Neuron (in vitro differentiated cells): ENCODE measurements at regions not wholly inside any gene's neighbourhood (a gene's known extent, or its start where the extent isn't known, plus 50 kb on each side); places are given as distances from the start of the nearest gene placed in this dataset.

Experiments
- H2AFZ ChIP-seq: one replicate; pipeline ENCODE4 v1.6.1; 2013; ENCODE audit warnings: low read depth, mild to moderate bottlenecking, inconsistent platforms, low read length, moderate library complexity
- H3K27me3 ChIP-seq: one replicate; pipeline ENCODE4 v1.6.1; 2013; ENCODE audit warnings: low read length; ENCODE audit not compliant: insufficient read depth
- H3K36me3 ChIP-seq: one replicate; pipeline ENCODE4 v1.6.1; 2013; ENCODE audit warnings: low read length; ENCODE audit not compliant: insufficient read depth
- H3K4me1 ChIP-seq: one replicate; pipeline ENCODE4 v1.6.1; 2013; ENCODE audit warnings: low read length; ENCODE audit not compliant: insufficient read depth
- H3K4me3 ChIP-seq: 2 replicates; pipeline ENCODE4 v1.5.1; 2013; ENCODE audit warnings: mild to moderate bottlenecking, low read length, moderate library complexity
- H3K9me3 ChIP-seq: one replicate; pipeline ENCODE4 v1.6.1; 2013; ENCODE audit warnings: low read length

GRCh38 chr15:38053776-38054175 lies 119.3 kb downstream of the TMCO5A start:
- no peaks in the 10 kb centered on the region for H3K27me3 ChIP-seq
- H3K36me3 ChIP-seq = no peaks in the 10 kb centered on the region
- H2AFZ ChIP-seq = no peak overlapping the region
- H3K4me3 ChIP-seq = no peak overlapping the region
- peaks cover 3% of the 10 kb centered on the region for H3K9me3 ChIP-seq
- H3K4me1 ChIP-seq = peaks cover 9% of the 10 kb centered on the region

GRCh38 chr15:38054488-38054887 lies 120.0 kb downstream of the TMCO5A start:
- H3K4me1 ChIP-seq = peaks cover 13% of the 10 kb centered on the region
- H3K27me3 ChIP-seq = no peaks in the 10 kb centered on the region
- H3K4me3 ChIP-seq = no peak overlapping the region
- no peaks in the 10 kb centered on the region for H3K36me3 ChIP-seq
- no peak overlapping the region for H2AFZ ChIP-seq
- peaks cover 3% of the 10 kb centered on the region for H3K9me3 ChIP-seq

GRCh38 chr15:38058596-38059075 lies 124.2 kb downstream of the TMCO5A start:
- H3K27me3 ChIP-seq = no peaks in the 10 kb centered on the region
- H3K4me1 ChIP-seq = peaks cover 9% of the 10 kb centered on the region
- H3K36me3 ChIP-seq = no peaks in the 10 kb centered on the region
- H2AFZ ChIP-seq = no peak overlapping the region
- no peak overlapping the region for H3K4me3 ChIP-seq
- no peaks in the 10 kb centered on the region for H3K9me3 ChIP-seq

- Histone ChIP-seq H3K27me3 (no peaks in the 10 kb centered on the region), H3K4me1 (peaks cover 9% of the 10 kb centered on the region), H3K4me3 (no peak overlapping the region), H2AFZ (no peak overlapping the region), H3K36me3 (no peaks in the 10 kb centered on the region), H3K9me3 (no peaks in the 10 kb centered on the region)
Measured at GRCh38 chr15:38059665-38060064, 125.2 kb downstream of the TMCO5A start.

GRCh38 chr15:38061856-38062649 lies 127.6 kb downstream of the TMCO5A start:
- no peak overlapping the region for H2AFZ ChIP-seq
- H3K36me3 ChIP-seq = no peaks in the 10 kb centered on the region
- H3K4me1 ChIP-seq = peaks cover 19% of the 10 kb centered on the region
- no peak overlapping the region for H3K4me3 ChIP-seq
- H3K9me3 ChIP-seq = no peaks in the 10 kb centered on the region
- no peaks in the 10 kb centered on the region for H3K27me3 ChIP-seq

GRCh38 chr15:38062696-38063095 lies 128.3 kb downstream of the TMCO5A start:
- Histone ChIP-seq H2AFZ (no peak overlapping the region), H3K4me1 (peaks cover 19% of the 10 kb centered on the region), H3K9me3 (no peaks in the 10 kb centered on the region), H3K27me3 (no peaks in the 10 kb centered on the region), H3K36me3 (no peaks in the 10 kb centered on the region), H3K4me3 (no peak overlapping the region)

- Histone ChIP-seq H2AFZ (no peak overlapping the region), H3K36me3 (no peaks in the 10 kb centered on the region), H3K4me3 (no peak overlapping the region), H3K27me3 (no peaks in the 10 kb centered on the region), H3K9me3 (no peaks in the 10 kb centered on the region), H3K4me1 (peaks cover 40% of the 10 kb centered on the region)
Measured at GRCh38 chr15:38065721-38066345, 131.4 kb downstream of the TMCO5A start.

GRCh38 chr15:38066612-38067011 lies 132.2 kb downstream of the TMCO5A start:
- Histone ChIP-seq H3K9me3 (no peaks in the 10 kb centered on the region), H3K4me1 (peaks cover 44% of the 10 kb centered on the region), H3K27me3 (no peaks in the 10 kb centered on the region), H3K36me3 (no peaks in the 10 kb centered on the region), H3K4me3 (no peak overlapping the region), H2AFZ (no peak overlapping the region)

GRCh38 chr15:38068626-38069391 lies 134.4 kb downstream of the TMCO5A start:
- Histone ChIP-seq H3K4me3 (peak overlapping the region; percentile 44), H2AFZ (no peak overlapping the region), H3K9me3 (no peaks in the 10 kb centered on the region), H3K4me1 (peaks cover 51% of the 10 kb centered on the region), H3K27me3 (no peaks in the 10 kb centered on the region), H3K36me3 (no peaks in the 10 kb centered on the region)

GRCh38 chr15:38069511-38070011 lies 135.1 kb downstream of the TMCO5A start:
- Histone ChIP-seq H3K27me3 (no peaks in the 10 kb centered on the region), H3K36me3 (no peaks in the 10 kb centered on the region), H2AFZ (no peak overlapping the region), H3K9me3 (no peaks in the 10 kb centered on the region), H3K4me3 (peak overlapping the region; percentile 44), H3K4me1 (peaks cover 58% of the 10 kb centered on the region)

- no peak overlapping the region for H3K4me3 ChIP-seq
- peaks cover 68% of the 10 kb centered on the region for H3K4me1 ChIP-seq
- no peak overlapping the region for H2AFZ ChIP-seq
- H3K9me3 ChIP-seq = no peaks in the 10 kb centered on the region
- no peaks in the 10 kb centered on the region for H3K27me3 ChIP-seq
- H3K36me3 ChIP-seq = no peaks in the 10 kb centered on the region
Measured at GRCh38 chr15:38070778-38071177, 136.3 kb downstream of the TMCO5A start.

GRCh38 chr15:38071211-38071972 lies 137.0 kb downstream of the TMCO5A start:
- Histone ChIP-seq H3K4me1 (peaks cover 65% of the 10 kb centered on the region), H2AFZ (no peak overlapping the region), H3K4me3 (no peak overlapping the region), H3K36me3 (no peaks in the 10 kb centered on the region), H3K9me3 (no peaks in the 10 kb centered on the region), H3K27me3 (no peaks in the 10 kb centered on the region)
